ENCODE measurements at regions not wholly inside any gene's neighbourhood (a gene's known extent, or its start where the extent isn't known, plus 50 kb on each side); places are given as distances from the start of the nearest gene placed in this dataset.

- TF ChIP-seq, protein P1, sequence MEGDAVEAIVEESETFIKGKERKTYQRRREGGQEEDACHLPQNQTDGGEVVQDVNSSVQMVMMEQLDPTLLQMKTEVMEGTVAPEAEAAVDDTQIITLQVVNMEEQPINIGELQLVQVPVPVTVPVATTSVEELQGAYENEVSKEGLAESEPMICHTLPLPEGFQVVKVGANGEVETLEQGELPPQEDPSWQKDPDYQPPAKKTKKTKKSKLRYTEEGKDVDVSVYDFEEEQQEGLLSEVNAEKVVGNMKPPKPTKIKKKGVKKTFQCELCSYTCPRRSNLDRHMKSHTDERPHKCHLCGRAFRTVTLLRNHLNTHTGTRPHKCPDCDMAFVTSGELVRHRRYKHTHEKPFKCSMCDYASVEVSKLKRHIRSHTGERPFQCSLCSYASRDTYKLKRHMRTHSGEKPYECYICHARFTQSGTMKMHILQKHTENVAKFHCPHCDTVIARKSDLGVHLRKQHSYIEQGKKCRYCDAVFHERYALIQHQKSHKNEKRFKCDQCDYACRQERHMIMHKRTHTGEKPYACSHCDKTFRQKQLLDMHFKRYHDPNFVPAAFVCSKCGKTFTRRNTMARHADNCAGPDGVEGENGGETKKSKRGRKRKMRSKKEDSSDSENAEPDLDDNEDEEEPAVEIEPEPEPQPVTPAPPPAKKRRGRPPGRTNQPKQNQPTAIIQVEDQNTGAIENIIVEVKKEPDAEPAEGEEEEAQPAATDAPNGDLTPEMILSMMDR (conservative IDR thresholded peaks at IDR 0.05 in 1 of 2, IDR thresholded peaks at IDR 0.05 in 1 of 2; ENCODE audit: low read depth in 1 of 2, low read length in 2 of 2) = no peak
- no peak for TF ChIP-seq EZH2 (IDR thresholded peaks at IDR 0.05; ENCODE audit: low read length, missing control alignments)
- Histone ChIP-seq H3K27me3 (ENCODE audit: control insufficient read depth, insufficient read depth, low read length) (no peaks in the 10 kb centered on the region), H3K9me3 (ENCODE audit: control insufficient read depth, insufficient read depth, low read depth, low read length) (no peaks in the 10 kb centered on the region), H3K4me1 (ENCODE audit: control insufficient read depth, extremely low read depth, insufficient read depth, low read length) (no peaks in the 10 kb centered on the region), H3K4me3 (replicated peaks in 1 of 4; ENCODE audit: control extremely low read depth in 1 of 4, insufficient read depth in 1 of 4, low read depth in 3 of 4, low read length in 4 of 4) (no peak overlapping the region), H3K9ac (ENCODE audit: insufficient read depth, low read length) (no peak overlapping the region), H3K27ac (ENCODE audit: insufficient read depth, low read length) (no peak overlapping the region), H3K36me3 (ENCODE audit: control insufficient read depth, insufficient read depth, low read length) (no peaks in the 10 kb centered on the region), H2AFZ (ENCODE audit: low read length) (no peak overlapping the region), H3K4me2 (ENCODE audit: extremely low read depth, insufficient read depth, low read length) (no peak overlapping the region), H4K20me1 (ENCODE audit: control insufficient read depth, extremely low read depth, insufficient read depth, low read length) (no peaks in the 10 kb centered on the region), H3K79me2 (ENCODE audit: control insufficient read depth, insufficient read depth, low read length) (no peaks in the 10 kb centered on the region)
- DNase-seq (ENCODE audit: low read depth in 2 of 2) = no peak
These were observed 65.7 kb upstream of the CCDC196 start for GRCh38 chr14:66420251-66421006.

GRCh38 chr14:66421990-66422946, 63.9 kb upstream of the CCDC196 start:
- Histone ChIP-seq H3K4me3 (replicated peaks in 1 of 4; ENCODE audit: control extremely low read depth in 1 of 4, insufficient read depth in 1 of 4, low read depth in 3 of 4, low read length in 4 of 4) (no peak overlapping the region), H3K79me2 (ENCODE audit: control insufficient read depth, insufficient read depth, low read length) (no peaks in the 10 kb centered on the region)
- TF ChIP-seq, protein P1 (conservative IDR thresholded peaks at IDR 0.05 in 1 of 2, IDR thresholded peaks at IDR 0.05 in 1 of 2; ENCODE audit: low read depth in 1 of 2, low read length in 2 of 2) = no peak
- no peak for TF ChIP-seq EZH2 (IDR thresholded peaks at IDR 0.05; ENCODE audit: low read length, missing control alignments)

GRCh38 chr14:66425402-66425801, 60.8 kb upstream of the CCDC196 start:
- no peak overlapping the region for H3K9ac ChIP-seq (ENCODE audit: insufficient read depth, low read length)
- no peak overlapping the region for H3K4me3 ChIP-seq (replicated peaks in 1 of 4; ENCODE audit: control extremely low read depth in 1 of 4, insufficient read depth in 1 of 4, low read depth in 3 of 4, low read length in 4 of 4)
- H3K36me3 ChIP-seq (ENCODE audit: control insufficient read depth, insufficient read depth, low read length) = no peaks in the 10 kb centered on the region
- H4K20me1 ChIP-seq (ENCODE audit: control insufficient read depth, extremely low read depth, insufficient read depth, low read length) = no peaks in the 10 kb centered on the region
- no peak overlapping the region for H3K4me2 ChIP-seq (ENCODE audit: extremely low read depth, insufficient read depth, low read length)
- no peaks in the 10 kb centered on the region for H3K4me1 ChIP-seq (ENCODE audit: control insufficient read depth, extremely low read depth, insufficient read depth, low read length)
- DNase-seq (ENCODE audit: low read depth in 2 of 2) = no peak
- H3K79me2 ChIP-seq (ENCODE audit: control insufficient read depth, insufficient read depth, low read length) = no peaks in the 10 kb centered on the region
- no peaks in the 10 kb centered on the region for H3K9me3 ChIP-seq (ENCODE audit: control insufficient read depth, insufficient read depth, low read depth, low read length)
- no peak overlapping the region for H2AFZ ChIP-seq (ENCODE audit: low read length)
- no peak overlapping the region for H3K27ac ChIP-seq (ENCODE audit: insufficient read depth, low read length)
- TF ChIP-seq, protein P1 (conservative IDR thresholded peaks at IDR 0.05 in 1 of 2, IDR thresholded peaks at IDR 0.05 in 1 of 2; ENCODE audit: low read depth in 1 of 2, low read length in 2 of 2) = no peak
- TF ChIP-seq EZH2 (IDR thresholded peaks at IDR 0.05; ENCODE audit: low read length, missing control alignments) = no peak
- no peaks in the 10 kb centered on the region for H3K27me3 ChIP-seq (ENCODE audit: control insufficient read depth, insufficient read depth, low read length)

More at GRCh38 chr14:66421990-66422946, 63.9 kb upstream of the CCDC196 start:
- H3K9me3 ChIP-seq (ENCODE audit: control insufficient read depth, insufficient read depth, low read depth, low read length) = no peaks in the 10 kb centered on the region
- H3K36me3 ChIP-seq (ENCODE audit: control insufficient read depth, insufficient read depth, low read length) = no peaks in the 10 kb centered on the region
- no peaks in the 10 kb centered on the region for H4K20me1 ChIP-seq (ENCODE audit: control insufficient read depth, extremely low read depth, insufficient read depth, low read length)
- H2AFZ ChIP-seq (ENCODE audit: low read length) = no peak overlapping the region
- no peaks in the 10 kb centered on the region for H3K27me3 ChIP-seq (ENCODE audit: control insufficient read depth, insufficient read depth, low read length)
- H3K4me1 ChIP-seq (ENCODE audit: control insufficient read depth, extremely low read depth, insufficient read depth, low read length) = no peaks in the 10 kb centered on the region
- H3K9ac ChIP-seq (ENCODE audit: insufficient read depth, low read length) = no peak overlapping the region
- H3K4me2 ChIP-seq (ENCODE audit: extremely low read depth, insufficient read depth, low read length) = no peak overlapping the region
- DNase-seq (ENCODE audit: low read depth in 2 of 2) = no peak
- no peak overlapping the region for H3K27ac ChIP-seq (ENCODE audit: insufficient read depth, low read length)

All from fibroblast of lung (primary cell).